HG02884 (cell line): ENCODE measurements at regions not wholly inside any gene's neighbourhood (a gene's known extent, or its start where the extent isn't known, plus 50 kb on each side); places are given as distances from the start of the nearest gene placed in this dataset.
"Not testable (repeated sequence)": the region's sequence is repeated elsewhere in the genome, so short reads cannot be mapped to it uniquely, and the experiment has no call there.

ENCODE experiments used
- ATAC-seq: cut with Tn5 transposase; IDR thresholded peaks from one replicate; pipeline ENCODE4 v1.9.1; 2021; ENCODE audit warnings: mild to moderate bottlenecking, moderate library complexity; ENCODE audit not compliant: unreplicated experiment

- no peak for ATAC-seq
Observed at GRCh38 chr22:49349841-49350381, 477.8 kb downstream of the BRD1 start.

- ATAC-seq, result no peak
Observed at GRCh38 chr22:49349181-49349835, 478.4 kb downstream of the BRD1 start.

GRCh38 chr22:49348631-49349030 is 479.0 kb downstream of the BRD1 start:
- ATAC-seq, result no peak

- no peak for ATAC-seq
Observed at GRCh38 chr22:49347376-49347775, 480.3 kb downstream of the BRD1 start.

- no peak for ATAC-seq
Observed at GRCh38 chr22:49345896-49346295, 481.8 kb downstream of the BRD1 start.

- no peak for ATAC-seq
Observed at GRCh38 chr22:49344656-49345055, 483.0 kb downstream of the BRD1 start.

GRCh38 chr22:49344161-49344560 is 483.5 kb downstream of the BRD1 start:
- ATAC-seq, result no peak

- ATAC-seq, result no peak
Observed at GRCh38 chr22:49340406-49340805, 487.3 kb downstream of the BRD1 start.

- ATAC-seq, result not testable (repeated sequence)
Observed at GRCh38 chr22:49336483-49336882, 491.2 kb downstream of the BRD1 start.

GRCh38 chr22:49334976-49335375 is 492.7 kb downstream of the BRD1 start:
- no peak for ATAC-seq

- ATAC-seq, result no peak
Observed at GRCh38 chr22:49334449-49334789, 493.3 kb downstream of the BRD1 start.

- ATAC-seq, result no peak
Observed at GRCh38 chr22:49333206-49333605, 494.5 kb downstream of the BRD1 start.

- ATAC-seq, result no peak
Observed at GRCh38 chr22:49332691-49333090, 495.0 kb downstream of the BRD1 start.

- ATAC-seq, result no peak
Observed at GRCh38 chr22:49331878-49332277, 495.8 kb downstream of the BRD1 start.

GRCh38 chr22:49331223-49331815 is 496.4 kb downstream of the BRD1 start:
- ATAC-seq, result no peak

GRCh38 chr22:49330421-49331222 is 497.1 kb downstream of the BRD1 start:
- ATAC-seq, result no peak

GRCh38 chr22:49329636-49330035 is 498.0 kb downstream of the BRD1 start:
- no peak for ATAC-seq

- ATAC-seq, result no peak
Observed at GRCh38 chr22:49328630-49329405, 498.9 kb downstream of the BRD1 start.

GRCh38 chr22:49328118-49328475 is 499.6 kb downstream of the BRD1 start:
- no peak for ATAC-seq

GRCh38 chr22:49327411-49328117 is 500.1 kb downstream of the BRD1 start:
- ATAC-seq, result no peak

- ATAC-seq, result no peak
Observed at GRCh38 chr22:49326558-49326957, 501.1 kb downstream of the BRD1 start.
